ENCODE measurements at regions not wholly inside any gene's neighbourhood (a gene's known extent, or its start where the extent isn't known, plus 50 kb on each side); places are given as distances from the start of the nearest gene placed in this dataset.

- no peak for FAIRE-seq
- no peak for TF ChIP-seq CTCF (IDR thresholded peaks at IDR 0.05; ENCODE audit: insufficient read depth, missing control alignments)
- no peak for DNase-seq (ENCODE audit: insufficient read length, low spot score)
These were observed 795.9 kb downstream of the MAFB start for GRCh38 chr20:39893003-39893685.

DNA sequence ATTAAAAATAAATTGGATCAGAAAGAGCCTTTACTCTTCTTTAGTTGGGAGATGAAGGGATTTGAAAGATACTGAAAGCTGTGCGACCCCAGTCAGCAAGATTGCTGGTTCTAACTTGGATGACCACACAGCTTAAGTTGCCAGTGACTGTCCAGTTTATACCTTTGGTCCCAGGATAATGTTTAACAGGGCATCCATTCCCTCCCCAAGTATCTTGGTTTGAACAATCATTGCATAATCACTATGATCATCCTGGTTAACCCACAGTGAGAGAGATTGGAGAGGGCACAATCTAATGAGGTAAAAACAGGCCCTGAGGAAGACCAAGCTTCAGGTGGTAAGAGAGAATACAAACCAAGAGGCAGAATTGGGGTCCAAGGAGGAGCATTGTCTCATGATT lies 798.3 kb downstream of the MAFB start:
- FAIRE-seq, result no peak
- no peak for DNase-seq (ENCODE audit: insufficient read length, low spot score)
- no peak for TF ChIP-seq CTCF (IDR thresholded peaks at IDR 0.05; ENCODE audit: insufficient read depth, missing control alignments)

DNA sequence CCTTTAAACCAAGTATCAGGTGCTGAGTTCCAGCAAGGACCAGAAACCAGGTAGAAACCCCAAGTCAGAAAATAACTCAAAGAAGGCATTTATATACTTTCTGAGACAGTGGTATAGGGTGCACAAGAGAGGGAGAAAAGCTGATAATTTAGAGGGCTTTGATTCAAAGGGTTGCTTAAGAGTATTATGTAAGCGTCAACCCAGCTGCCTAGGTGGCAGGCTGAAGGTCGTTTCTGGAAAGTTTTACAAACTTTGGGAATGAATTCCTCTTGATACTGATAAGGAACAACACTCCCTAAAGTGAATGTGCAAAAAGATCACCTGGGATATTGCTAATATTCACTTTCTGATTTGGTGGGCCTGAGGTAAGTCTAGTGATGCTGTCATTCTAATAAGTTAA lies 800.7 kb downstream of the MAFB start:
- FAIRE-seq (no peak), DNase-seq (ENCODE audit: insufficient read length, low spot score) (no peak)
- TF ChIP-seq CTCF (IDR thresholded peaks at IDR 0.05; ENCODE audit: insufficient read depth, missing control alignments), result no peak

GRCh38 chr20:39886650-39887190 lies 802.3 kb downstream of the MAFB start:
- FAIRE-seq (no peak), DNase-seq (ENCODE audit: insufficient read length, low spot score) (no peak)
- TF ChIP-seq CTCF (IDR thresholded peaks at IDR 0.05; ENCODE audit: insufficient read depth, missing control alignments), result no peak

DNA sequence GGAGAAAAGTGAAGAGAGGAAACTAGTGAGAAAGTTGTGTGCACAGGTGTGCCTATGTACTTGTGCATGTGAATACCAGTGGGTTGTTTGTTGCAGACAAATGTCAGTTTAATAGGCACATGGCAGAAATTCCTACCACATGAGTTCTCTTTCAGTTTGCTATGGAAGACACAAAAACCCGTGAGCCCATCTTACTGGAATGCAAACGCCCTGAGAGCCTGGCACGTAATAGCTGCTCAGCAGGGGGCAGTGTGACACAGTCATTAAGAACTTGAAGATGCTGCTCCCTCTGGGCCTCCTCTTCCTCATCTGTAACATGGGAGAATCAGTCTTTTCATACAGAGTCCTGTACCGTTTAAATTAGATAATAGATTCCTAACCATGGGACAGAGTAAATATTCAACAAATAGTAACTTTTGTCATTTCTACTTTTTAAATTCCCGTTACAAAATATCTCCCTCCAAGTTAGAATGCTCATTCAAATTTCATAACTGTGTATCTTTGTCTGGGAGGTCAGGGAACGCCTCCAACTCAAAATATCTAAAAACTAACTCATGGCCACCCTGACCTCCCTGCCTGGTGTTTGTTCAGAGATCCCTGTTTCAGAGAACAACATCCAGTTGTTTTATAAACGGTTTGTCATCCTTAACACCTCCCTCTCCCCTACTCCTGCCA lies 802.9 kb downstream of the MAFB start:
- TF ChIP-seq CTCF (IDR thresholded peaks at IDR 0.05; ENCODE audit: insufficient read depth, missing control alignments), result peak; percentile 68
- DNase-seq (ENCODE audit: insufficient read length, low spot score), result no peak
- FAIRE-seq, result no peak

DNA sequence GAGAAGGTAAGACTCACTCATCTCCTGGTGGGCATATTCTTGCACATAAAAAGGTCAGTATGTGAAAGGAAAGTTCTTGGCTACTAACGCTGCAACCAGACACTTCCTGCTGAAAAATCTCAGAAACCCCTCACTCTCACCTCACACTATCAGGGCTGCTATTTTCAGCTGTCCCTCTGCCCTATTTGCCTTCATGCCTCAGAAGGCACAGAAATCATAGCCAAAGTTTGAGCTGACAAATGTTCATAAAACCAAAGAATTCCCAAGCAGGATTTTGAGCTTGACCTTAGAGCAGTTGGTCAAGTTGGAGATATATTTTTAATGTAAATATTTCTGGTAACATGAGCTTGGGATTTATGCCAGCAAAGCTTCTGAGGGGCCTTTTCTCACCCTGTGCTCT lies 806.2 kb downstream of the MAFB start:
- no peak for DNase-seq (ENCODE audit: insufficient read length, low spot score)

More for the DNA sequence above, 806.2 kb downstream of the MAFB start:
- no peak for FAIRE-seq
- TF ChIP-seq CTCF (IDR thresholded peaks at IDR 0.05; ENCODE audit: insufficient read depth, missing control alignments), result no peak

All from D721Med (cell line).